ENCODE measurements at regions not wholly inside any gene's neighbourhood (a gene's known extent, or its start where the extent isn't known, plus 50 kb on each side); places are given as distances from the start of the nearest gene placed in this dataset.
"Not testable (repeated sequence)": the region's sequence is repeated elsewhere in the genome, so short reads cannot be mapped to it uniquely, and the experiment has no call there.

GRCh38 chr16:13845232-13845631 lies 74.7 kb upstream of the ERCC4 start:
- no peak for DNase-seq
- Histone ChIP-seq H3K36me3 (no peaks in the 10 kb centered on the region), H3K9me3 (no peaks in the 10 kb centered on the region), H3K4me3 (no peak overlapping the region), H3K27me3 (no peaks in the 10 kb centered on the region), H3K4me1 (no peaks in the 10 kb centered on the region), H3K9ac (ENCODE audit: low read depth in 2 of 2, low read length in 2 of 2) (no peak overlapping the region), H3K27ac (no peak overlapping the region)
- no peak for TF ChIP-seq CTCF (IDR thresholded peaks at IDR 0.05)
- intact Hi-C loops (cut with DNase I) = no loop called here

DNA sequence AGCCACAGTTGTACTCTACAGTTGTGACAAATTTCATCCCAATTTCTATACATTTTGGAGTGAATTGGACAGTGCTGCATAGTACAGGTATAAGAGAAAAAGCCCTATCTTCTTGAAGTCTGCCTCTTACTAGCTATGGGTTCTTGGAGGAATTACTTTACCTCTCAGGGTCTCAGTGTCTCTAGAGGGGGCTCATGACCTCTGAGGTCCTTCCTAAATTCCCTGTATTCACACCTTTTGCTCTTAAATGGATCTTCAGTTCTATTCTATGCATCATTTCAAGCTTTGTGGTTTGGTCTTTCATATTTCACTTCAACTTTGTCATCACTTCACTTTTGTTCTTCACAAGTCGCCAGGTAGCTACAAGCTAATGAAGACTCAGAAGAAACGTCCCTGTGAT lies 71.2 kb upstream of the ERCC4 start:
- intact Hi-C loops (cut with DNase I) = no loop called here
- DNase-seq = no peak
- H3K27me3 ChIP-seq = no peaks in the 10 kb centered on the region
- TF ChIP-seq CTCF (IDR thresholded peaks at IDR 0.05) = no peak
- H3K9ac ChIP-seq (ENCODE audit: low read depth in 2 of 2, low read length in 2 of 2) = no peak overlapping the region
- H3K36me3 ChIP-seq = no peaks in the 10 kb centered on the region
- no peaks in the 10 kb centered on the region for H3K9me3 ChIP-seq
- no peaks in the 10 kb centered on the region for H3K4me1 ChIP-seq
- H3K4me3 ChIP-seq = no peak overlapping the region
- no peak overlapping the region for H3K27ac ChIP-seq

DNA sequence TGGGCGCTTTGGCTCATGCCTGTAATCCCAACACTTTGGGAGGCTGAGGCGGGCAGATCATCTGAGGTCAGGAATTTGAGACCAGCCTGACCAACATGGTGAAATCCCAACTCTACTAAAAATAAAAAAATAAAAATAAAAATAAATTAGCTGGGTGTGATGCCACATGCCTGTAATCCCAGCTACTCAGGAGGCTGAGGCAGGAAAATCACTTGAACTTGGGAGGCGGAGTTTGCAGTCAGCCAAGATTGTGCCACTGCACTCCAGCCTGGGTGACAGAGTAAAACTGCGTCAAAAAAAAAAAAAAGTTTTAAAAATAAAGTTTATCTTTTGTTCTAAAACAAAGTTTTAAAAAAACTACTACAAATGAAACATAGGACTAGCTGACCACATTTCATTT lies 69.8 kb upstream of the ERCC4 start:
- H3K4me3 ChIP-seq; DNase-seq; H3K9me3 ChIP-seq; H3K36me3 ChIP-seq; H3K4me1 ChIP-seq; H3K27ac ChIP-seq; H3K9ac ChIP-seq (ENCODE audit: low read depth in 2 of 2, low read length in 2 of 2); intact Hi-C loops (cut with DNase I); H3K27me3 ChIP-seq: not testable (repeated sequence)

GRCh38 chr16:13852827-13853226 lies 67.1 kb upstream of the ERCC4 start:
- intact Hi-C loops (cut with DNase I) = no loop called here
- H3K4me3 ChIP-seq = no peak overlapping the region

GRCh38 chr16:13856398-13856797 lies 63.6 kb upstream of the ERCC4 start:
- TF ChIP-seq CTCF (IDR thresholded peaks at IDR 0.05) = no peak
- H3K9ac ChIP-seq (ENCODE audit: low read depth in 2 of 2, low read length in 2 of 2) = no peak overlapping the region
- H3K36me3 ChIP-seq = no peaks in the 10 kb centered on the region
- no peak for DNase-seq
- H3K9me3 ChIP-seq = no peaks in the 10 kb centered on the region
- no peaks in the 10 kb centered on the region for H3K4me1 ChIP-seq
- no peak overlapping the region for H3K27ac ChIP-seq
- intact Hi-C loops (cut with DNase I) = no loop called here
- H3K27me3 ChIP-seq = no peaks in the 10 kb centered on the region
- no peak overlapping the region for H3K4me3 ChIP-seq

More at GRCh38 chr16:13852827-13853226, 67.1 kb upstream of the ERCC4 start:
- no peak for DNase-seq
- Histone ChIP-seq H3K36me3 (no peaks in the 10 kb centered on the region), H3K9ac (ENCODE audit: low read depth in 2 of 2, low read length in 2 of 2) (no peak overlapping the region), H3K9me3 (no peaks in the 10 kb centered on the region), H3K27ac (no peak overlapping the region), H3K4me1 (no peaks in the 10 kb centered on the region), H3K27me3 (no peaks in the 10 kb centered on the region)
- TF ChIP-seq CTCF (IDR thresholded peaks at IDR 0.05) = no peak

DNA sequence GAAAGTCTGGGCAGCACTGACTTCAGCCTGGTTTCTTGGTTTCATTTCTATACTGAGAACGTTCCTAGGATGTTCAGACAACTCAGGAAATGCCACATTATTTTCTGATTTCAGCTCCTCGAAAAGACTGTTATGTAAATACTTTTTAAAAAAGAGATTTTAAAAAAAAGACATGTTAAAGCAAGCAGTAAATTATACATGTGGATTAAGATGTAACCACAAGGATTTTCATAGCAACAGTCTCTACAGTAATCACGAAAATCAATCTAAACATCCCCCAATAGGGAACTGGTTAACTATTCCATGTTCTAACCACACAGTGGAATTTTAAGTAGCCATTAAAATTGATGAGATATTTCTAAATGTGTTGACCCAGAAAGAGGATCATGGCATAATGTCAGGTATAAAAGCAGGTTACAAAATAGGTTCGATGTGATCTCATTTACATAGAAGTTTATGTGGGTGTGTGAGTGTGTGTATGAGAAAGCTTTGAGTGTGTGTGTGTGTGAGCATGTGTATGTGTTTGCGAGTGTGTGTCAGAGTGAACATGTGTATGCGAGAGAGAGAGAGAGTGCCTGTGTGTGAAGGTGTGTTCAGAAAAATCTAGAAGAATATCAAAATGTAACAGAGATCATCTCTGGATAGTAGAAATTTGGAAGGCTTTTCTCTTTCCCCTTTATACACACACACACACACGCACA lies 63.0 kb upstream of the ERCC4 start:
- intact Hi-C loops (cut with DNase I) = no loop called here
- no peak for TF ChIP-seq CTCF (IDR thresholded peaks at IDR 0.05)

More for the DNA sequence above, 63.0 kb upstream of the ERCC4 start:
- Histone ChIP-seq H3K36me3 (no peaks in the 10 kb centered on the region), H3K9me3 (no peaks in the 10 kb centered on the region), H3K4me1 (no peaks in the 10 kb centered on the region), H3K9ac (ENCODE audit: low read depth in 2 of 2, low read length in 2 of 2) (no peak overlapping the region), H3K27ac (no peak overlapping the region), H3K27me3 (no peaks in the 10 kb centered on the region), H3K4me3 (no peak overlapping the region)
- no peak for DNase-seq
